ENCODE measurements at regions not wholly inside any gene's neighbourhood (a gene's known extent, or its start where the extent isn't known, plus 50 kb on each side); places are given as distances from the start of the nearest gene placed in this dataset.

DNA sequence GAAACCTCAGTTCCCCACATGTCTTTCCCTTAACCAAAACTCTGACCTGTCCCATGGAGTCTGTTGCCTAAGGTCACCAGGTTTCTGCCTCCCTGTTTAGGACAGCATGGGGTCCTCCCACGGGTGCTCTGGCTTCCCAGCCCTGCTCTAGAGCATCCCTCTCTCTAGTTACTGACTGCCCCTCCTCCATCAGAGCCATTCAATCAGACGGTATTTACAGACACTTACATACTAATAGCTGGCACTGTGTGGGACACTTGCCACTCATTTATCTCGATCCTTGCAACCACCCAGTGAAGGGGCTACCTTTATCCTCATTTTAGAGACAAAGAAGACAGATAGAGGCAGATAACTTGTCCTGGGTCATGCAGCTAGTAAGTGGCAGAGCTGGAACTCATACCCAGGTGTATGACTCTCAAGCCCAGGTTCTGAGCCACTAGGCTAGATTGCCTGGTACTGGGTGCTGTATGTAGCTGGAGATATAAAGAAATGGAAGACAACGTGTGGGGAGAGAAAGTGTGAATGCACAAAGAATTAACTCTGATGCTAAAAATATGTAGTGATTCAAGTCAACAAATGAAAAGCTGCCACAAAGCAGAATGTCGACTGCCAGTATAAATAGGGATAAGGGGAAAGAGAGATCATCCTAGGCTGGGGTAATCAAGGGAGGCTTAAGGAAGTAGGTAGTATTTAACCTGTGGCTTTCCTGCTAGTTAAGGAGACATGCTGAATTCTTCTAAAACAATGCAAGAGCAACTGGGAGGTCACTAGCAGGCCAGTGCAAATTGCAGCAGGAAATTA, 52.5 kb upstream of the PDE8B start:
- H3K4me3 Mint-ChIP-seq, result no peak overlapping the region
- no peaks in the 10 kb centered on the region for H3K36me3 Mint-ChIP-seq
- ATAC-seq (ENCODE audit: low read depth) (no peak), DNase-seq (no peak)
- POLR2A ChIA-PET, result no interaction called here
- no peak overlapping the region for H3K27ac Mint-ChIP-seq
- peaks cover 19% of the 10 kb centered on the region for H3K4me1 Mint-ChIP-seq
- H3K9me3 Mint-ChIP-seq, result peaks cover 3% of the 10 kb centered on the region
- no peaks in the 10 kb centered on the region for H3K27me3 Mint-ChIP-seq

DNA sequence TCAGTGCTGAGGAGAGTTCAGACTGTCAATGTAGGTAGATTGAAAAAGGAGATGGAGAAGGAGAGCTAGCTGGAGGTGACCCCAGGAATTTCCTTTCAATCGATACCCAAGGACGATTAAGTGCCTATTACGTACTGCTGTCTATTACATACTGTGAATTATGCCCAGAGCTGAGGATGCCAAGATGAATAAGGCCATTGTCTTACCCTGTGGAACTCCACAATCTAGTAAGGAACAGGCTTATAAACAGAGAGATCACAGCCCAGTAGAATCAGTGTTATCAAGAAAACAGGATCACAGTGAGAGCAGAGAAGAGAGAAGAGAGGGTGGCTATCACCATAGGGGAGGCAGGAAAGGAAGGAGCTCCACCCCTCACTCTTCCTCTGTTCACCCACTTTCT, 54.1 kb upstream of the PDE8B start:
- Mint-ChIP-seq H3K9me3 (peaks cover 2% of the 10 kb centered on the region), H3K27ac (no peak overlapping the region), H3K36me3 (no peaks in the 10 kb centered on the region), H3K27me3 (no peaks in the 10 kb centered on the region), H3K4me1 (peaks cover 19% of the 10 kb centered on the region), H3K4me3 (no peak overlapping the region)
- DNase-seq (no peak), ATAC-seq (ENCODE audit: low read depth) (no peak)
- POLR2A ChIA-PET, result no interaction called here

GRCh38 chr5:77155179-77155785, 55.2 kb upstream of the PDE8B start:
- DNase-seq (no peak), ATAC-seq (ENCODE audit: low read depth) (peak; percentile 95)
- H3K4me3 Mint-ChIP-seq, result no peak overlapping the region
- H3K27me3 Mint-ChIP-seq, result no peaks in the 10 kb centered on the region
- no peak overlapping the region for H3K27ac Mint-ChIP-seq
- POLR2A ChIA-PET, result no interaction called here
- H3K9me3 Mint-ChIP-seq, result no peaks in the 10 kb centered on the region
- peaks cover 19% of the 10 kb centered on the region for H3K4me1 Mint-ChIP-seq
- no peaks in the 10 kb centered on the region for H3K36me3 Mint-ChIP-seq

DNA sequence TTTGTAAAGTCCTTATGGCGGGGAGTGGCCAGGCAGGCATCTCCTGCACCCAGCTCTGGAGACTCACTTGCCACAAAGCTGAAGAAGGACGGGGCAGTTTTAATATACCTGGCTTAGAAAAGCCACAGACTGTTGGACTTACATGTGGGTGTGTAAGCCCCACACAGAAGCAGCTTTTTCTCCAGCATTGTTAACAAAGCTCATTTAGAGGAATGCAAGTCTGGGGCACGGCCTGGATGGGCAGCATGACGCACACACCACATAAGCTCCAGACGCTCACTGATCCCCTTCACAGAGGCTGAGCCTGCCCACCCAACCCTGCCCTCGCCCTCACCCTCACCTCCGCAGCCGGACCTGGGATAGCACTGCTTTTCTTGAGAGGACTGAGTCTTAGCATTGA, 58.0 kb upstream of the PDE8B start:
- Mint-ChIP-seq H3K27ac (no peak overlapping the region), H3K9me3 (no peaks in the 10 kb centered on the region), H3K4me3 (no peak overlapping the region), H3K36me3 (no peaks in the 10 kb centered on the region), H3K27me3 (no peaks in the 10 kb centered on the region), H3K4me1 (peaks cover 19% of the 10 kb centered on the region)
- POLR2A ChIA-PET, result no interaction called here
- DNase-seq, result no peak
- ATAC-seq (ENCODE audit: low read depth), result no peak

DNA sequence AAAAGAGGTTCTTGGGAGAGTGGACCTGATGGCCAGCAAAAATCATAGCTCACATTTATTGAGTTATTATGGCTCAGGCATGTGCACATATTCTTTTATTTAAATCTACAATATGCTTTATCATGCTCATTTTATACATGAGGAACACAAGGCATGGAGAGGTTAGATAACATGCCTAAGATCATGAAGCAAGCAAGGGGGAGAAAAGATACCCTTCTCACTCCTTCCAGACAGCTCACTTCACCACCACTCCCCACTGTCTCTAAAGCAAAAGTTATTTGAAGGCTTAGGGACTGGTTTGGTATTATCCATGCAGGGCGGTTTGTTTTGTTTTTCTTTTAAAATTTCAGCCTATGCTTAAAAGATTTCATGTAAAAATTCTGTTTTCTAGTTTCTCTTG, 59.0 kb upstream of the PDE8B start:
- no peaks in the 10 kb centered on the region for H3K9me3 Mint-ChIP-seq

DNA sequence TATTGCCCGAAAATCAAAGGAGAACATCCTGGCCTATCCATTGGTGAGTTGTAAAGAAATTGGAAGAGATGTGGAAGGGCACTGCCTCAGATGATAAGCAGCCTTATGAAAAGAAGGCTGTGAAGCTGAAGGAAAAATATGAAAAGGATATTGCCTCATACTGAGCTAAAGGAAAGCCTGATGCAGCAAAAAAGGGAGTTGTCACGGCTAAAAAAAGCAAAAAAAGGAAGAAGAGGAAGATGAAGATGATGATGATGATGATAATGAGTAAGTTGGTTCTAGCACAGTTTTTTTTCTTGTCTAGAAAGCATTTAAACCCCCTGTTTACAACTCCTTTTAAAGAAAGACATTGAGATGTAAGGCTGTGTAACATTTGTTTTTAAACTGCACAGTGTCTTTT, 59.8 kb upstream of the ZBED3 start:
- H3K36me3 Mint-ChIP-seq, result no peaks in the 10 kb centered on the region
- POLR2A ChIA-PET, result no interaction called here
- no peak overlapping the region for H3K4me3 Mint-ChIP-seq
- no peak overlapping the region for H3K27ac Mint-ChIP-seq
- peaks cover 2% of the 10 kb centered on the region for H3K4me1 Mint-ChIP-seq
- no peak for DNase-seq
- no peaks in the 10 kb centered on the region for H3K27me3 Mint-ChIP-seq
- ATAC-seq (ENCODE audit: low read depth), result no peak
- no peaks in the 10 kb centered on the region for H3K9me3 Mint-ChIP-seq

More for the DNA sequence above, 59.0 kb upstream of the PDE8B start:
- Mint-ChIP-seq H3K27ac (no peak overlapping the region), H3K27me3 (no peaks in the 10 kb centered on the region), H3K4me1 (peaks cover 17% of the 10 kb centered on the region), H3K36me3 (no peaks in the 10 kb centered on the region), H3K4me3 (no peak overlapping the region)
- POLR2A ChIA-PET, result no interaction called here
- no peak for DNase-seq
- no peak for ATAC-seq (ENCODE audit: low read depth)

GRCh38 chr5:77145666-77146065, 58.6 kb upstream of the ZBED3 start:
- POLR2A ChIA-PET, result interaction anchor here (1.2 kb wide), 1 partner anchor 346 kb away, joined by 6 read pairs; the partner anchor contains the start of gene WDR41
- DNase-seq (no peak), ATAC-seq (ENCODE audit: low read depth) (no peak)
- Mint-ChIP-seq H3K36me3 (no peaks in the 10 kb centered on the region), H3K27me3 (no peaks in the 10 kb centered on the region), H3K4me1 (peaks cover 2% of the 10 kb centered on the region), H3K9me3 (no peaks in the 10 kb centered on the region), H3K27ac (no peak overlapping the region), H3K4me3 (no peak overlapping the region)

GRCh38 chr5:77144837-77145139, 57.7 kb upstream of the ZBED3 start:
- H3K4me1 Mint-ChIP-seq, result peaks cover 2% of the 10 kb centered on the region
- H3K9me3 Mint-ChIP-seq, result no peaks in the 10 kb centered on the region
- no peaks in the 10 kb centered on the region for H3K36me3 Mint-ChIP-seq
- H3K27ac Mint-ChIP-seq, result no peak overlapping the region
- POLR2A ChIA-PET, result interaction anchor here (1.2 kb wide), 1 partner anchor 347 kb away, joined by 6 read pairs; the partner anchor contains the start of gene WDR41
- no peaks in the 10 kb centered on the region for H3K27me3 Mint-ChIP-seq
- no peak overlapping the region for H3K4me3 Mint-ChIP-seq
- ATAC-seq (ENCODE audit: low read depth), result no peak
- no peak for DNase-seq

DNA sequence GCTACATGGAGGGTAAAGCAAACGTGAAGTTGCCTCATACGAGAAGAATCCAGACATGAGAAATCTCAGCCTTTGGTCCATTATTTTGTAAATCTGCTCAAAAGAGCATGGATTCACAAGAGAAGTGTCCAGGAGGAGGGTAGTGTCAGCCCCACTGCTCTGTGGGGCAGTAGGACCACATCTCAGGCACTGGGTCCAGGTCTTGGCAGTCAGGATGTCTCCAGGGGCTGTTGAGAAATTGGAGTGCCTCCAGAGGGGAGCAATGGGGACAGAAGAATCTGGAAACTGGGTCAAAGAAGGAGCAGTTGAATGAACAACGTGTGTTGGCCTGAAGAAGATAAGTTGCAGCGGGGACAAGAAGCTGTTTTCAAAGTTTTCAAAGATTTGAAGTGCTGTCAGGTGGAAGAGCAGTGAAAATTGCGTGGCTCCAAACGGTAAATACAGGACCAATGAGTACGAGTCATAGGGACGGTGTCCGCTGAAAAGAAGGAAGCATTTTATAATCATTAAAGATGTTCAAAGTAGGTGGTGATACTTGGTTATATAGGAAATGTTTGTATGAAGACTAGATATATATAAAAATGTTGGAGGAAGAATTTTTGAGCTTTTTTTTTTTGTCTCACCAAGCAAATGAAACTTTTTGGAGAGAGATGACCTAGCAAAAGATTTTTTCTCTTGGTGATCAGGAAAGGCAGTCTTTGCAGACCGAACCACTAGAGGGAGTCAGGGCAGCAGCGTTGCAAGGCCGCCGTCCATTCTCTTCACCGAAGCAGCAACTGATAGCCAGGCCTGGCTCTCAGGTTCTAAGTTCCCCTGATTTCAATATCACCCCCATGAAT, 57.1 kb upstream of the ZBED3 start:
- H3K9me3 Mint-ChIP-seq, result no peaks in the 10 kb centered on the region
- H3K4me1 Mint-ChIP-seq, result peaks cover 2% of the 10 kb centered on the region
- no peaks in the 10 kb centered on the region for H3K27me3 Mint-ChIP-seq
- DNase-seq (peak; percentile 36), ATAC-seq (ENCODE audit: low read depth) (peak; percentile 58)
- POLR2A ChIA-PET, result interaction anchor here (0.6 to 1.2 kb wide), 2 partner anchors 68 to 348 kb away, joined by 4 to 6 read pairs; partner anchors contain the start of gene WDR41
- no peak overlapping the region for H3K4me3 Mint-ChIP-seq
- no peaks in the 10 kb centered on the region for H3K36me3 Mint-ChIP-seq
- no peak overlapping the region for H3K27ac Mint-ChIP-seq

- Mint-ChIP-seq H3K27ac (no peak overlapping the region), H3K27me3 (peaks cover 6% of the 10 kb centered on the region), H3K4me3 (no peak overlapping the region), H3K36me3 (no peaks in the 10 kb centered on the region), H3K9me3 (no peaks in the 10 kb centered on the region), H3K4me1 (peaks cover 3% of the 10 kb centered on the region)
- no peak for ATAC-seq (ENCODE audit: low read depth)
- POLR2A ChIA-PET, result no interaction called here
- DNase-seq, result no peak
These were observed 53.3 kb upstream of the ZBED3 start for GRCh38 chr5:77140350-77140749.

GRCh38 chr5:77139001-77139400, 51.9 kb upstream of the ZBED3 start:
- Mint-ChIP-seq H3K9me3 (no peaks in the 10 kb centered on the region), H3K4me1 (peaks cover 3% of the 10 kb centered on the region), H3K36me3 (no peaks in the 10 kb centered on the region), H3K4me3 (no peak overlapping the region), H3K27me3 (peaks cover 6% of the 10 kb centered on the region), H3K27ac (no peak overlapping the region)
- DNase-seq (no peak), ATAC-seq (ENCODE audit: low read depth) (no peak)
- POLR2A ChIA-PET, result no interaction called here
